ENCODE measurements at regions not wholly inside any gene's neighbourhood (a gene's known extent, or its start where the extent isn't known, plus 50 kb on each side); places are given as distances from the start of the nearest gene placed in this dataset.

DNA sequence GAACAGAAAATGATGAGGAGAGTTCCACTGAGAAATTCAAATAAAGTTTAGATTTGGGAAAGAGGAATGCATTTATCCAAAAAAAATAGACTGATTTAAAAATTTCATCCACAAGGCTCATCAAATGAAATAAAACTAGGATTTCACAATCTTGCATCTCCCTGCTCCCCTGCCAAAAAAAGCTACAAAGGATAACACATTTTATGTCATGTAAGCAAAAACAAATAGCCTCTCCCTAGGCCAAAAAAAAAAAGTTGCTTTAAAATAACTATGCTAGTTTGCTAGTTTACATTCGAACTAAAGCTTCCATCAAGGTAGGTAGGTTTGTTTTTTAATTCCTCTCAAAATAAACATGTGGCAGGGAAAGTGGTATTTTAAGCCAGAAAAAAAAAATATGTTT, 465.5 kb upstream of the ID2 start:
- H3K27me3 Mint-ChIP-seq (ENCODE audit: insufficient read depth, low read depth), result peaks cover 4% of the 10 kb centered on the region
- Histone ChIP-seq H3K36me3 (no peaks in the 10 kb centered on the region), H4K20me1 (ENCODE audit: low read depth) (no peaks in the 10 kb centered on the region)

DNA sequence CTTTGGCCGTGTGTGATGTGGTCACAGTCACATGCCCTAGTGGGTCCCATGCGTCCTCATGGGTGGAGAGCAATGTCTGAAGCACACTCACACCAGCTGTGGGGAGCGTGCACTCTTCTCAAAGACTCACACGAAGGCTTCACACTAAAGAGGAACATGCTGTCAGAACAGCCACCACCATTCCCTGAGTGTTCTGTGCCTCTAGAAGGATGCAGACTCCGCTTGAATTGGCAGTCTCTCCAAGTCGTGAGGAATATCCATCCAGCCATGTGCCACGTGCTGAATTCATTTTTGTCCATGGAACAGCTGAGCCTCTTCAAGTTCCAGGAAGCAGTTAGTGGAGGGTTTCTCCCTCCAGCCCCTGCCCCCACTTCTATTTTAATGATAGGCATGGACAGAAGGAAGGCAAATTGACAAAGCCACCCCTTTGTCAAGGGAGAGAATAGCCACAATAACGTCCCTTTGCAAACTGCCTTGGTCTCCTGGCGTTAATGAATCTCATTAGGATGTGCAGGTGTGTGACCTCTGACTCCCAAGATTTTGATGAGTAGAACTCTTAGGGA, 464.3 kb upstream of the ID2 start:
- Histone ChIP-seq H3K27ac (peak overlapping the region; percentile 86), H3K79me2 (ENCODE audit: low read depth) (no peaks in the 10 kb centered on the region), H3K36me3 (no peaks in the 10 kb centered on the region), H3F3A (ENCODE audit: low read depth) (peaks cover 31% of the 10 kb centered on the region), H3K4me1 (peaks cover 39% of the 10 kb centered on the region), H3K4me2 (peak overlapping the region; percentile 41), H2AFZ (replicated peaks) (no peak overlapping the region), H3K4me3 (no peak overlapping the region), H4K20me1 (ENCODE audit: low read depth) (no peaks in the 10 kb centered on the region), H3K27me3 (no peaks in the 10 kb centered on the region), H3K9ac (no peak overlapping the region), H3K9me3 (ENCODE audit: low read depth) (no peaks in the 10 kb centered on the region)
- Mint-ChIP-seq H3K9me3 (peaks cover 3% of the 10 kb centered on the region), H3K36me3 (no peaks in the 10 kb centered on the region), H3K27me3 (ENCODE audit: insufficient read depth, low read depth) (peaks cover 4% of the 10 kb centered on the region), H3K4me1 (peaks cover 23% of the 10 kb centered on the region), H3K27ac (peak overlapping the region; percentile 95), H3K4me3 (no peak overlapping the region)
- TF ChIP-seq EZH2phosphoT487 (IDR thresholded peaks at IDR 0.05), result peak; percentile 53
- TF ChIP-seq, protein P1, sequence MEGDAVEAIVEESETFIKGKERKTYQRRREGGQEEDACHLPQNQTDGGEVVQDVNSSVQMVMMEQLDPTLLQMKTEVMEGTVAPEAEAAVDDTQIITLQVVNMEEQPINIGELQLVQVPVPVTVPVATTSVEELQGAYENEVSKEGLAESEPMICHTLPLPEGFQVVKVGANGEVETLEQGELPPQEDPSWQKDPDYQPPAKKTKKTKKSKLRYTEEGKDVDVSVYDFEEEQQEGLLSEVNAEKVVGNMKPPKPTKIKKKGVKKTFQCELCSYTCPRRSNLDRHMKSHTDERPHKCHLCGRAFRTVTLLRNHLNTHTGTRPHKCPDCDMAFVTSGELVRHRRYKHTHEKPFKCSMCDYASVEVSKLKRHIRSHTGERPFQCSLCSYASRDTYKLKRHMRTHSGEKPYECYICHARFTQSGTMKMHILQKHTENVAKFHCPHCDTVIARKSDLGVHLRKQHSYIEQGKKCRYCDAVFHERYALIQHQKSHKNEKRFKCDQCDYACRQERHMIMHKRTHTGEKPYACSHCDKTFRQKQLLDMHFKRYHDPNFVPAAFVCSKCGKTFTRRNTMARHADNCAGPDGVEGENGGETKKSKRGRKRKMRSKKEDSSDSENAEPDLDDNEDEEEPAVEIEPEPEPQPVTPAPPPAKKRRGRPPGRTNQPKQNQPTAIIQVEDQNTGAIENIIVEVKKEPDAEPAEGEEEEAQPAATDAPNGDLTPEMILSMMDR (IDR thresholded peaks at IDR 0.05), result no peak
- no peak for TF ChIP-seq EZH2 (IDR thresholded peaks at IDR 0.05)
- peak; percentile 84 for DNase-seq (ENCODE audit: low spot score)

More for the DNA sequence above, 465.5 kb upstream of the ID2 start:
- no peaks in the 10 kb centered on the region for H3K27me3 ChIP-seq
- H3K27ac ChIP-seq, result peak overlapping the region; percentile 86
- no peak overlapping the region for H3K9ac ChIP-seq
- no peak overlapping the region for H3K4me3 ChIP-seq
- peaks cover 39% of the 10 kb centered on the region for H3K4me1 ChIP-seq
- no peaks in the 10 kb centered on the region for H3K9me3 ChIP-seq (ENCODE audit: low read depth)
- Mint-ChIP-seq H3K36me3 (no peaks in the 10 kb centered on the region), H3K9me3 (peaks cover 2% of the 10 kb centered on the region), H3K4me3 (no peak overlapping the region), H3K27ac (no peak overlapping the region), H3K4me1 (peaks cover 23% of the 10 kb centered on the region)
- DNase-seq (ENCODE audit: low spot score), result no peak
- H2AFZ ChIP-seq (replicated peaks), result no peak overlapping the region
- TF ChIP-seq EZH2phosphoT487 (IDR thresholded peaks at IDR 0.05) (no peak), EZH2 (IDR thresholded peaks at IDR 0.05) (no peak)
- TF ChIP-seq, protein P1 (IDR thresholded peaks at IDR 0.05), result no peak
- no peaks in the 10 kb centered on the region for H3K79me2 ChIP-seq (ENCODE audit: low read depth)
- peak overlapping the region; percentile 1 for H3K4me2 ChIP-seq
- H3F3A ChIP-seq (ENCODE audit: low read depth), result peaks cover 31% of the 10 kb centered on the region

DNA sequence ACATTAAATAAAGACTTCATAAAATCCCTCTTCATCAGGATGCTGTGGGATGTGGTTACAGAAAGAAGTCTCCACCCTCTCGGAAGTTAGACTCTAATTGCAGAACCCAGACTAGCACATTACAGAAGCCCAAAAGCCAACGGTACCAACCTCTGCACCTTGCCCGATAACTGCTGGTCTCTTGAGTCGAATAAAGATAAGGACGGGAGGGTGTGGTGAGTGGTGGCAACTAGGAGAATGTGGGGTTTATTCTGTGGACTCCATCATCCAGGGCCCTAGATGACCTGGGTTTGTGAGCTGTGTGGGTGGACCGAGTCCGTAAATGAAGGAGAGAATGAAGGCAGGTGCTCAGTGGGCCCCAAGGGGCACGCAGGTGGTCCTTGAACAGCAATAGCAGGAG, 462.8 kb upstream of the ID2 start:
- TF ChIP-seq, protein P1 (IDR thresholded peaks at IDR 0.05), result no peak
- no peak for TF ChIP-seq EZH2 (IDR thresholded peaks at IDR 0.05)
- TF ChIP-seq EZH2phosphoT487 (IDR thresholded peaks at IDR 0.05), result no peak
- no peak overlapping the region for H3K9ac ChIP-seq

More for the DNA sequence above, 462.8 kb upstream of the ID2 start:
- H3K36me3 ChIP-seq, result no peaks in the 10 kb centered on the region
- Mint-ChIP-seq H3K36me3 (no peaks in the 10 kb centered on the region), H3K27me3 (ENCODE audit: insufficient read depth, low read depth) (peaks cover 4% of the 10 kb centered on the region), H3K9me3 (peaks cover 4% of the 10 kb centered on the region), H3K4me3 (no peak overlapping the region), H3K27ac (no peak overlapping the region), H3K4me1 (peaks cover 25% of the 10 kb centered on the region)
- H3K27me3 ChIP-seq, result no peaks in the 10 kb centered on the region
- no peaks in the 10 kb centered on the region for H3K9me3 ChIP-seq (ENCODE audit: low read depth)
- H3K4me1 ChIP-seq, result peaks cover 52% of the 10 kb centered on the region
- H4K20me1 ChIP-seq (ENCODE audit: low read depth), result no peaks in the 10 kb centered on the region
- no peak overlapping the region for H3K4me3 ChIP-seq
- H3K79me2 ChIP-seq (ENCODE audit: low read depth), result no peaks in the 10 kb centered on the region
- peaks cover 47% of the 10 kb centered on the region for H3F3A ChIP-seq (ENCODE audit: low read depth)
- no peak overlapping the region for H3K27ac ChIP-seq
- no peak overlapping the region for H2AFZ ChIP-seq (replicated peaks)
- no peak overlapping the region for H3K4me2 ChIP-seq
- DNase-seq (ENCODE audit: low spot score), result no peak
